OCI-LY1 (cell line): ENCODE measurements at regions not wholly inside any gene's neighbourhood (a gene's known extent, or its start where the extent isn't known, plus 50 kb on each side); places are given as distances from the start of the nearest gene placed in this dataset.

Experiments used
- H2AFZ ChIP-seq: fragments of 200-600 bp; sonication (generic), shearing (Covaris generic); 2 replicates; pipeline ENCODE4 v1.6.0; 2014; ENCODE audit warnings: antibody characterized with exemption, mild to moderate bottlenecking, low read length
- H3F3A ChIP-seq: fragments of 200-600 bp; sonication (generic), shearing (Covaris generic); 2 replicates; pipeline ENCODE4 v1.6.0; 2014; ENCODE audit warnings: mild to moderate bottlenecking, antibody characterized with exemption, low read length, moderate library complexity; ENCODE audit not compliant: insufficient read depth
- H3K27ac ChIP-seq: fragments of 200-600 bp; sonication (generic); 2 replicates; pipeline ENCODE4 v1.5.1; 2014; ENCODE audit warnings: low read length, mixed run types, mild to moderate bottlenecking, low read depth; ENCODE audit not compliant: poor library complexity, severe bottlenecking
- H3K27me3 ChIP-seq: fragments of 200-600 bp; sonication (generic); 2 replicates; pipeline ENCODE4 v1.6.0; 2014; ENCODE audit warnings: antibody characterized with exemption, mild to moderate bottlenecking, low read length, moderate library complexity; ENCODE audit not compliant: insufficient read depth
- H3K36me3 ChIP-seq: fragments of 200-600 bp; sonication (generic); 2 replicates; pipeline ENCODE4 v1.6.1; 2014; ENCODE audit warnings: mild to moderate bottlenecking, antibody characterized with exemption, low read length, moderate library complexity, mixed read lengths; ENCODE audit not compliant: insufficient read depth
- H3K4me1 ChIP-seq: fragments of 200-600 bp; sonication (generic); 2 replicates; pipeline ENCODE4 v1.5.1; 2014; ENCODE audit warnings: mild to moderate bottlenecking, low read length, moderate library complexity; ENCODE audit not compliant: insufficient read depth, severe bottlenecking
- H3K4me2 ChIP-seq: fragments of 200-600 bp; sonication (generic), shearing (Covaris generic); 2 replicates; pipeline ENCODE4 v1.6.1; 2014; ENCODE audit warnings: low read length
- H3K4me3 ChIP-seq: fragments of 200-600 bp; sonication (generic); 2 replicates; pipeline ENCODE4 v1.5.1; 2014; ENCODE audit warnings: low read length, low read depth, mild to moderate bottlenecking, mixed read lengths; ENCODE audit not compliant: poor library complexity, severe bottlenecking
- H3K79me2 ChIP-seq: fragments of 200-600 bp; shearing (Covaris generic); 2 replicates; pipeline ENCODE4 v1.6.1; 2016; ENCODE audit warnings: mixed run types, low read length, mixed read lengths; ENCODE audit not compliant: insufficient read depth
- H3K9ac ChIP-seq: fragments of 200-600 bp; sonication (generic), shearing (Covaris generic); 2 replicates; pipeline ENCODE4 v1.6.1; 2014; ENCODE audit warnings: mild to moderate bottlenecking, low read length, mixed read lengths
- H3K9me2 ChIP-seq: fragments of 200-600 bp; sonication (generic), shearing (Covaris generic); 2 replicates; pipeline ENCODE4 v1.6.1; 2014; ENCODE audit warnings: low read depth, mild to moderate bottlenecking, low read length, mixed read lengths
- H3K9me3 ChIP-seq: fragments of 200-600 bp; shearing (Covaris generic); 2 replicates; pipeline ENCODE4 v1.6.1; 2014; ENCODE audit warnings: low read length, mixed read lengths
- H4K20me1 ChIP-seq: fragments of 200-600 bp; sonication (generic), shearing (Covaris generic); 2 replicates; pipeline ENCODE4 v1.6.0; 2016; ENCODE audit warnings: mild to moderate bottlenecking, low read length; ENCODE audit not compliant: insufficient read depth
- CTCF ChIP-seq: fragments of 200-600 bp; sonication (generic), shearing (Covaris generic); IDR thresholded peaks from 2 replicates; pipeline ENCODE4 v1.5.1; 2017; ENCODE audit warnings: mild to moderate bottlenecking, antibody characterized with exemption, low read length, moderate library complexity, mixed read lengths
- EZH2 ChIP-seq: fragments of 200-600 bp; sonication (generic), shearing (Covaris generic); IDR thresholded peaks from 2 replicates; pipeline ENCODE4 v1.8.0; 2017; ENCODE audit warnings: borderline replicate concordance, mixed run types, mild to moderate bottlenecking, antibody characterized with exemption, low read length, moderate library complexity, mixed read lengths

- Histone ChIP-seq H3K27me3 (no peaks in the 10 kb centered on the region), H3F3A (no peaks in the 10 kb centered on the region), H3K4me2 (no peak overlapping the region), H3K79me2 (no peaks in the 10 kb centered on the region), H3K36me3 (no peaks in the 10 kb centered on the region), H2AFZ (no peak overlapping the region), H4K20me1 (no peaks in the 10 kb centered on the region), H3K4me3 (no peak overlapping the region), H3K9me3 (no peaks in the 10 kb centered on the region), H3K4me1 (no peaks in the 10 kb centered on the region), H3K9me2 (no peaks in the 10 kb centered on the region), H3K9ac (no peak overlapping the region), H3K27ac (no peak overlapping the region)
- TF ChIP-seq EZH2 (no peak), CTCF (no peak)
These were observed 553.9 kb downstream of the PRR16 start for GRCh38 chr5:121018004-121018403.

- Histone ChIP-seq H3K9ac (no peak overlapping the region), H3K27ac (no peak overlapping the region), H3K4me1 (no peaks in the 10 kb centered on the region), H2AFZ (no peak overlapping the region), H3K79me2 (no peaks in the 10 kb centered on the region), H3F3A (no peaks in the 10 kb centered on the region), H3K9me2 (no peaks in the 10 kb centered on the region), H3K27me3 (no peaks in the 10 kb centered on the region), H3K36me3 (no peaks in the 10 kb centered on the region), H3K4me2 (no peak overlapping the region), H3K9me3 (no peaks in the 10 kb centered on the region), H3K4me3 (no peak overlapping the region), H4K20me1 (no peaks in the 10 kb centered on the region)
- no peak for TF ChIP-seq CTCF
- no peak for TF ChIP-seq EZH2
These were observed 555.0 kb downstream of the PRR16 start for GRCh38 chr5:121019106-121019505.

GRCh38 chr5:121019734-121020133 lies 555.6 kb downstream of the PRR16 start:
- Histone ChIP-seq H3K27ac (no peak overlapping the region), H2AFZ (no peak overlapping the region)

More at GRCh38 chr5:121019734-121020133, 555.6 kb downstream of the PRR16 start:
- Histone ChIP-seq H3K9ac (no peak overlapping the region), H3K4me3 (no peak overlapping the region), H3F3A (no peaks in the 10 kb centered on the region), H3K36me3 (no peaks in the 10 kb centered on the region), H3K9me3 (no peaks in the 10 kb centered on the region), H3K9me2 (no peaks in the 10 kb centered on the region), H3K4me2 (no peak overlapping the region), H3K27me3 (no peaks in the 10 kb centered on the region), H3K4me1 (no peaks in the 10 kb centered on the region), H3K79me2 (no peaks in the 10 kb centered on the region), H4K20me1 (no peaks in the 10 kb centered on the region)
- TF ChIP-seq CTCF (no peak), EZH2 (no peak)
